ENCODE measurements at regions not wholly inside any gene's neighbourhood (a gene's known extent, or its start where the extent isn't known, plus 50 kb on each side); places are given as distances from the start of the nearest gene placed in this dataset.

GRCh38 chr15:98308117-98308516 lies 340.2 kb upstream of the IGF1R start:
- no peaks in the 10 kb centered on the region for H3K9me3 ChIP-seq
- no peak for DNase-seq
- peaks cover 0 to 4% (median 0%) of the 10 kb centered on the region in 4 donors for H3K4me1 ChIP-seq
- intact Hi-C loops (cut with DNase I; ENCODE audit: low total_unique reads) (no loop called here), in situ Hi-C loops (cut with MboI; ENCODE audit: low pct_ligation_motif_present in 1 of 4, low pct_unique_long_range_greater_than_20kb in 1 of 4, low sequenced_read_pairs in 3 of 4) (loop anchor here in 3 of 4 donors (5.0 to 10.0 kb wide), 2 partner anchors 107 to 119 kb away; no protein-coding TSS in a partner anchor)
- 60 to 81% methylated on average over 2 to 4 of the region's 4 CpGs for WGBS, 2 donors (ENCODE audit: low coverage in 1 of 2)
- H3K36me3 ChIP-seq = no peaks in the 10 kb centered on the region
- H3K27me3 ChIP-seq = peaks cover 2% of the 10 kb centered on the region
- no peak for TF ChIP-seq EP300 (IDR thresholded peaks at IDR 0.05; ENCODE audit: low read depth)
- H3K27ac ChIP-seq = no peak overlapping the region
- H3K4me3 ChIP-seq = no peak overlapping the region

GRCh38 chr15:98311566-98312188 lies 336.7 kb upstream of the IGF1R start:
- H3K4me1 ChIP-seq = peaks cover 0 to 4% (median 0%) of the 10 kb centered on the region in 4 donors
- intact Hi-C loops (cut with DNase I; ENCODE audit: low total_unique reads) = loop anchor here (2.0 kb wide), 1 partner anchor 109 kb away; no protein-coding TSS in a partner anchor
- 3 to 10% methylated on average over 6 to 8 of the region's 8 CpGs for WGBS, 2 donors (ENCODE audit: low coverage in 1 of 2)

GRCh38 chr15:98312913-98313312 lies 335.4 kb upstream of the IGF1R start:
- 67 to 80% methylated on average over 3 to 4 of the region's 4 CpGs for WGBS, 2 donors (ENCODE audit: low coverage in 1 of 2)
- Histone ChIP-seq H3K27me3 (peaks cover 4% of the 10 kb centered on the region), H3K9me3 (no peaks in the 10 kb centered on the region), H3K4me3 (no peak overlapping the region), H3K4me1 (peaks cover 0 to 4% (median 0%) of the 10 kb centered on the region in 4 donors), H3K36me3 (no peaks in the 10 kb centered on the region), H3K27ac (no peak overlapping the region)
- TF ChIP-seq CTCF (IDR thresholded peaks at IDR 0.05) (no peak), POLR2AphosphoS5 (IDR thresholded peaks at IDR 0.05) (no peak), POLR2A (IDR thresholded peaks at IDR 0.05) (no peak), EP300 (IDR thresholded peaks at IDR 0.05; ENCODE audit: low read depth) (no peak)
- intact Hi-C loops (cut with DNase I; ENCODE audit: low total_unique reads) (loop anchor here (2.0 kb wide), 1 partner anchor 108 kb away; no protein-coding TSS in a partner anchor), in situ Hi-C loops (cut with MboI; ENCODE audit: low pct_ligation_motif_present in 1 of 4, low pct_unique_long_range_greater_than_20kb in 1 of 4, low sequenced_read_pairs in 3 of 4) (no loop called here)
- no peak for DNase-seq

More at GRCh38 chr15:98311566-98312188, 336.7 kb upstream of the IGF1R start:
- TF ChIP-seq POLR2A (IDR thresholded peaks at IDR 0.05) (no peak), CTCF (IDR thresholded peaks at IDR 0.05) (peak; percentile 81 to 86 (median 82))
- Histone ChIP-seq H3K9me3 (no peaks in the 10 kb centered on the region), H3K4me3 (no peak overlapping the region), H3K36me3 (no peaks in the 10 kb centered on the region), H3K27ac (no peak overlapping the region), H3K27me3 (peaks cover 4% of the 10 kb centered on the region)
- DNase-seq = peak; percentile 79
- in situ Hi-C loops (cut with MboI; ENCODE audit: low pct_ligation_motif_present in 1 of 4, low pct_unique_long_range_greater_than_20kb in 1 of 4, low sequenced_read_pairs in 3 of 4) = no loop called here

- no peaks in the 10 kb centered on the region for H3K36me3 ChIP-seq
- in situ Hi-C loops (cut with MboI; ENCODE audit: low pct_ligation_motif_present in 1 of 4, low pct_unique_long_range_greater_than_20kb in 1 of 4, low sequenced_read_pairs in 3 of 4) (loop anchor here in 1 of 4 donors (5.0 kb wide), 1 partner anchor 106 kb away; no protein-coding TSS in a partner anchor), intact Hi-C loops (cut with DNase I; ENCODE audit: low total_unique reads) (no loop called here)
- H3K27me3 ChIP-seq = peaks cover 4% of the 10 kb centered on the region
- 39 to 45% methylated on average over 2 to 3 of the region's 3 CpGs for WGBS, 2 donors (ENCODE audit: low coverage in 1 of 2)
- H3K27ac ChIP-seq = no peak overlapping the region
- no peak for DNase-seq
- no peak overlapping the region for H3K4me3 ChIP-seq
- TF ChIP-seq POLR2A (IDR thresholded peaks at IDR 0.05) (no peak), CTCF (IDR thresholded peaks at IDR 0.05) (no peak), EP300 (IDR thresholded peaks at IDR 0.05; ENCODE audit: low read depth) (no peak), POLR2AphosphoS5 (IDR thresholded peaks at IDR 0.05) (no peak)
- peaks cover 0 to 4% of the 10 kb centered on the region in 2 donors for H3K9me3 ChIP-seq
- peaks cover 0 to 4% (median 0%) of the 10 kb centered on the region in 4 donors for H3K4me1 ChIP-seq
Observed at GRCh38 chr15:98315971-98316370, 332.4 kb upstream of the IGF1R start.
